ENCODE measurements at regions not wholly inside any gene's neighbourhood (a gene's known extent, or its start where the extent isn't known, plus 50 kb on each side); places are given as distances from the start of the nearest gene placed in this dataset.
"Not testable (repeated sequence)": the region's sequence is repeated elsewhere in the genome, so short reads cannot be mapped to it uniquely, and the experiment has no call there.

DNA sequence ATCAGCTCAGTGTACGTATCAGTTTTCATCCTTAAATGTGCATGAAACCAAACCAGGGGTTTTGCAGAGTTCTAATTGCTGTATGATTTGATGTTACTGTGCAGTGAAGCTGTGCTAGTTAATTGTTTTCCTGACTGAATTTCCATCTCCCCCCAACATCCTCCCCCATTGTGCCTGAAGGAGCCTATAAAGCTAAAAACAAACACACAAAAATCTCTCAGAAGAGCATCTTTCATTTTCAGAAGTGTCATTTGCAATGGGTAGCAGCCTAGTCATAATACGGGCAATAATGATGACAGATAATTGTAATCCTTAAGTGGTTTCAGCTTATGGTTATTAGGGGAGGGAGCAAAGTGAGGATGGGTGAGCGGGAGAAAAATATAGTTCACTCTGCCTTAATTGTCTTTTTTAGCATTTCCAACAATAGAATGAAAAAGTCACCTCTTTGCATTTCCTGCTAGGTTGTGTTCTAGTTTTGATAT lies 207.9 kb upstream of the TBL1XR1 start:
- peak; percentile 40 for DNase-seq

DNA sequence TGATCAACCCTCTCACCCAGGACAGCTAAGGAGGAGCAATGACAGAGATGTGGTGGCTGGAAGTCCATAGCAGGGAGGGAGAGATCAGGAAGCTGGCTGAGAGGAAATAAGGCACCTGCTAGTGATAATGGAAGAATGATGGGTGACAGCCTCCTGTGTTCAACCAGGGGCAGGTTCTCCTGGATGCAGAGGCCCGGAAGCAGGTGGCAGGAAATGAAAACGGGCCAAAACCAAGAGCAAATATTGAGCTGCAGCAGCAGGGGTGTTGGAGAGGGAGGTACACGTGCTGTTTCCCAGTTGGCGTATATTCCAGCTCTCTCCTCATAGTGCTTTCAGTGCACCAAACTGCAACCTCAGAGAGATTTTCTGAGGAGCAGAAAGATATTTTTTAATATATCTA lies 213.4 kb upstream of the TBL1XR1 start:
- DNase-seq, result peak; percentile 94

GRCh38 chr3:177411201-177411600 lies 213.9 kb upstream of the TBL1XR1 start:
- no peak for DNase-seq

DNA sequence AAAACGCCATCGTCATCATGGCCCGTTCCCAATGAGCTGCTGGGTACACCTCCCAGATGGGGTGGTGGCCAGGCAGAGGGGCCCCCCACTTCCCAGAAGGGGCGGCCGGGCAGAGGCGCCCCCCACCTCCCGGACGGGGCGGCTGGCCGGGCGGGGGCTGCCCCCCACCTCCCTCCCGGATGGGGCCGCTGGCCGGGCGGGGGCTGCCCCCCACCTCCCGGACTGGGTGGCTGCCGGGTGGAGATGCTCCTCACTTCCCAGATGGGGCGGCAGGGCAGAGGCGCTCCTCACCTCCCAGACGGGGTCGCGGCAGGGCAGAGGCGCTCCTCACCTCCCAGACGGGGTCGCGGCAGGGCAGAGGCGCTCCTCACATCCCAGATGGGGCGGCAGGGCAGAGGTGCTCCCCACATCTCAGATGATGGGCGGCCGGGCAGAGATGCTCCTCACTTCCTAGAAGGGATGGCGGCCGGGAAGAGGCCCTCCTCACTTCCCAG lies 215.4 kb upstream of the TBL1XR1 start:
- DNase-seq, result not testable (repeated sequence)

- DNase-seq, result no peak
Observed at GRCh38 chr3:177414093-177414492, 216.8 kb upstream of the TBL1XR1 start.

- no peak for DNase-seq
Observed at GRCh38 chr3:177418787-177419186, 221.5 kb upstream of the TBL1XR1 start.

GRCh38 chr3:177419904-177420601 lies 222.8 kb upstream of the TBL1XR1 start:
- no peak for DNase-seq

DNA sequence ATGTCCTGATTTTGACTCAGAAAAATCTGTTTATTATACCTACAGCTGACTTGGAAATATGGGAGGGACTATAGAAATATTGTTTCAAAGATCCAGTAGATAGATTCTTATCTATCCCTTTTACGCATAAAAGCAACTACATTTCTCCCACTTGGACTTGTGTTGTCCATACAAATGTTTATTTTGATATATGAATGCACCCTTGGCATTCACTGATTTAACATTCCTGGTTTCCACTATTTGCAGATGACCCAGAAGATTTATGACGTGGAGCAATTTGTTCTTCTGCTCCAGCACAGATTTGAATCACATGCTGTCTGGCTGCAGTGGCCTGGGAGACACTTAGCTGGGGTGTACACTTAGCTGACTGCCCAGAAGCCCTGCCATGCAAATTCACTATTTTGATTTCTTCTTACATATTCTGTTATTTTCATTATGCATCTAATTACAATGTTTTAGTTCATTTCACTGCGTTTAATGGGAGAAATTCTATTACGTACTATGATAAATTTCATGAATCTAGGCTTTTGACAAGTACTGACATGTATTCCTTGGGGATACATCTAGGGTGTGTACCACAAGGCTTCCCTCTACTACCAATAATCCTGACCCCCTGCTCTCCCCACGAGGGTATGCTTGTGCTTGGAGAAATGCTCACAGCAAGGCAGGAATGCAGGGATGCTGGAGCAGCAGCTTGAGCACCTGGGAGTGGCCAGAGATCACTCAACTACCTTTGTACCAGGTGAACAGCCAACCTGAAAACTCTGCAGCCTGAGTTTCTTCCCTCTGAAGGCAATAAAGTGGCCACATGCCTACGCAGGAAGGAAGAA lies 223.6 kb upstream of the TBL1XR1 start:
- DNase-seq, result no peak

- no peak for DNase-seq
Observed at GRCh38 chr3:177421481-177421785, 224.2 kb upstream of the TBL1XR1 start.

DNA sequence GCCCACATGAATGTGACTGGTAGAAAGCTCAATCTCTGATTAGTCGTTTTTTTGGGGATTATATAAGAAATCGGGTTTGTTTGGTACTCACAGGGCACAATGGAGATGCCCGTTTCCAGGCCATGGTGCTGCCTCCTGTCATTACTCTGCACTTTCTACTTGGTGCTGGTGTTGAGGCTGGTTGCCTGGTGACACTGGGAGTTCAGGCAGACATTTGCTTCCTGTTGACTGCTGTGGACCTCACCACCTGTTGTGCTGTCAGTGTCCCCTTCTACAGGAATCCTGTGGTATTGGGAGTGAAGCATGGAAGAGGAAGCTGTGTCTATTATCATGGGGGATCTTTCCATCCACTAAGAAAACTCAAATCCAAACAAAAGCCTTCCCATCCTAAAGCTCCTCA lies 227.2 kb upstream of the TBL1XR1 start:
- DNase-seq, result no peak

DNA sequence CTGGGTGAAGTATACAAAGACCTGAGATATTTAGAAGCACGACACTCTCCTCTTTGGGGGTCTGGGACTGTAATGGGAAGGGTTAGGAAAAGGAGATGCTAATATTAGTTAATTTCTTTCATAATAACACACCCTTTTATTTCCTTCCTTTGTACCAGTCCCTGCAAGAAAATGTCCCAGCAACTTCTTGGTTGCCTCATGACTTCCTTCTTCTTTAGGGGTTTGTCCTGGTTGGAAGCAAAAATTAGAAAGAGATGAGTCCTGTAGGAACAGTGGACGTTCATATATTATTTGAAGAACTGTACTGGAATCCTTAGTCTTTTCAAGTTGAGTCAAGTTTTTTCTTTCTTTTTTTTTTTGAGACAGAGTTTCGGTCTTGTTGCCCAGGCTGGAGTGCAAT lies 227.8 kb upstream of the TBL1XR1 start:
- no peak for DNase-seq

DNA sequence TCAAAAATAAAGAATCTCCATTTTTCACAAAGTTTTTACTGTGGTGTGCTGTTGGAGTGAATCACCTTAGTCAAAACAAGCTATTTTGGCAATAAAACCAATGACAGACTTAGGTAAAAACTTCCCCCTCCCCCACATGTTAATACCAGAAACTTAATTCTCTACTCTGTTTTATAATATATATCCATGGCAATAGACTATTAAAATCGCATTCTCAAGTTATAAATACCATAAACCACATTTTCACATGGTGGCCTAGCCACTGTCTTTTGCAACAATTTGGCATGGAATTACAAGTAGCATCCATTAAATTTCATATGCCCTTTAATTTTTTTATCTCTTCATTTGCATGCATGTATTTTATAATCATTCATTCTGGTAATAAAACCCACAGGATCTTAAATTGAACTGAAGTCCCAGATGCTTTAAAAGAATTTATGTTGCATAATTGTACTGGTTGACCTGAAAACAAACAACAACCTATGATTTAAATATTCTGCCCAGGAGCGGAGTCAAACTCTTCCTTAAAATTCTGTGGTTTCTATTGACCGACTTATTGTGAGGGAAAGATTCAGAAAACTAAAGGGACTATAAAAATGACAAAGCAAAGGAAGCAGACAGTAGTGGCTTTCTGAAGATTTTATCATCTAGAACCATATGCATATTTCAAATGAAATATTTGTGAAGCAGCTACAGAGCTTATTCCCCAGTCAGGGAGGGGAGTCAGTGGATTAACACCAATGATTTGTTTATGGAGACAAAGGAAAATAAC lies 229.0 kb upstream of the TBL1XR1 start:
- DNase-seq, result no peak

- no peak for DNase-seq
Observed at GRCh38 chr3:177426878-177427495, 229.7 kb upstream of the TBL1XR1 start.

GRCh38 chr3:177427540-177427939 lies 230.3 kb upstream of the TBL1XR1 start:
- DNase-seq, result no peak

- no peak for DNase-seq
Observed at GRCh38 chr3:177429079-177429478, 231.8 kb upstream of the TBL1XR1 start.

GRCh38 chr3:177429771-177430170 lies 232.5 kb upstream of the TBL1XR1 start:
- no peak for DNase-seq

- no peak for DNase-seq
Observed at GRCh38 chr3:177430653-177431052, 233.4 kb upstream of the TBL1XR1 start.

DNA sequence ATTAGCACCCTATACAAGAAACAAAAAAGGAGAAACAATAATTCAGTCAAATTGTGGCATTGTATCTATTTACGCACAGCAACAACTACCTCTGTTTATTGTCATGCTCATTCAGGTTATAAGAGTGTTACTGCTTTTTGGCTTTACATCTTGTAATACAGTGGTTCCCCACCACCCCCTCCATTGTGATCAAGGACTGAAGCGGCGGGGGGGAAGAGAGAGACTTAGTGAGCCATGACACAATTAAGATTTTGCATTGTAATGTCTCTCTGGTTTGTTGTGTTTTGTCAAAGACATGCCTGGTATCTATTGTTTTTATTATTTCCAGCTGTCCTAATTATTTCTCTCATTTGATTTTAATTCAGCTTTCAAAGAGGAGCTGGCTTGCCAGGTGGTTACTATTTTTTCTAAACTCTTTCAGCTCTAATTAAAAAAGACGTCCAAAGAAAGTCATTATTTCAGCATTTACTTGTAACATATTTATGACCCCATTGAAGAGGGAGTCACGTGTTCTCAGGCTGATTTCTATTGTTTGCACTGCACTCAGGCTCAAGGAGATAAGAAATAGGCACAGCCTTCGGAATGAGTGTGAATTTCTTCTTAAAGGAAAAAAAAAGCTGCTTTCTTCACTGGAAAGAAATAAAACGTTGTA lies 234.4 kb upstream of the TBL1XR1 start:
- DNase-seq, result peak; percentile 25

- no peak for DNase-seq
Observed at GRCh38 chr3:177435301-177435700, 238.0 kb upstream of the TBL1XR1 start.

GRCh38 chr3:177437513-177438337 lies 240.4 kb upstream of the TBL1XR1 start:
- no peak for DNase-seq

DNA sequence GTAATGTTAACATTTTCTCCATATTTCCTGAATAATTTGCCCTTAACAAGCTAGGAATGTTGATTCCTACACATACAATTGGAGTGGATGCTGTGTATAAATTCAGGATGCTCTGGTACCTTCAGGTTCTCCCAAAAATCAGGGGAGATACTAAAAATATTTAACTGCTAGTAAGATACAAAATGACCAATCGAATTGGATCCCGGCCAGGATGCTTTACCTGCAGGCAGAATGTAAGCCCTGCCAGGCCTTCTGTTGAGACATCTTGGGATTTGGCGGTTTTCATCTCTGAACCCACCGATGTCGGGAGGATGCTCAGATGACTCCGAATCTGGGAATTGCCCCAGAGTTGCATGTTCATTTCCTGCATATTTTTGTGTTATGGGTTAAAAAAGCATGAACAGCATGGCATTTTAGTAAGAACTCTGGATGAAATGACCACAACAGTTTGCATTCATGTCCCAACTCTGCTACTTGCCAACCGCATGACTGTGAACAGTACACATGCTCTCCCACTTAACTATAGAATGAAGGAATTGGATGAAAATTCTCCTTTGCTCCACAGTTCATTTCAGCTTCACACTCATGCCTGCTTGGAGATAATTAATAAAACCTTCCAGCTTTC lies 241.4 kb upstream of the TBL1XR1 start:
- no peak for DNase-seq

All from NCI-H2029 (cell line).